Breast epithelium (tissue), 3 donors: ENCODE measurements at regions not wholly inside any gene's neighbourhood (a gene's known extent, or its start where the extent isn't known, plus 50 kb on each side); places are given as distances from the start of the nearest gene placed in this dataset.

Source experiments
- CTCF ChIP-seq, 3 donors: fragments of 450-650 bp; IDR thresholded peaks; one replicate each; pipeline ENCODE4 v1.5.1; 2016 to 2017; ENCODE audit warnings: antibody characterized with exemption in 3 of 3, mild to moderate bottlenecking in 3 of 3, moderate library complexity in 3 of 3
- POLR2A ChIP-seq: fragments of 450-650 bp; IDR thresholded peaks from one replicate; pipeline ENCODE4 v1.6.1; 2016; ENCODE audit warnings: antibody characterized with exemption, mild to moderate bottlenecking, moderate library complexity
- POLR2AphosphoS5 ChIP-seq, 3 donors: sonication (generic); formaldehyde crosslinking; IDR thresholded peaks; one replicate each; pipeline ENCODE4 v1.6.1; 2017; ENCODE audit warnings: antibody characterized with exemption in 3 of 3

GRCh38 chr5:2110934-2111462 lies 228.3 kb upstream of the IRX4 start:
- TF ChIP-seq POLR2A (no peak), CTCF (IDR thresholded peaks at IDR 0.05) (no peak), POLR2AphosphoS5 (IDR thresholded peaks at IDR 0.05) (no peak)
